Mesenchymal stem cell (in vitro differentiated cells and primary cell): ENCODE measurements at regions not wholly inside any gene's neighbourhood (a gene's known extent, or its start where the extent isn't known, plus 50 kb on each side); places are given as distances from the start of the nearest gene placed in this dataset.
A peak's percentile ranks its signal among the peaks of the same experiment; 100 is the strongest.

Experiments
- DNase-seq: peaks from one replicate; pipeline ENCODE4 v3.0.0-alpha.2; 2013
- H2AFZ ChIP-seq: one replicate; pipeline ENCODE4 v1.6.1; 2013; ENCODE audit warnings: low read depth, mild to moderate bottlenecking, control low read depth, inconsistent platforms, low read length, moderate library complexity
- H2AK5ac ChIP-seq: 2 replicates; pipeline ENCODE4 v1.6.1; 2013; ENCODE audit warnings: low read length, moderate library complexity, mild to moderate bottlenecking, inconsistent platforms; ENCODE audit not compliant: severe bottlenecking
- H2BK120ac ChIP-seq: one replicate; pipeline ENCODE4 v1.6.1; 2013; ENCODE audit warnings: low read depth, mild to moderate bottlenecking, inconsistent platforms, low read length, moderate library complexity
- H2BK12ac ChIP-seq, 2 experiments: one replicate each; pipeline ENCODE4 v1.6.1; 2013; ENCODE audit warnings: inconsistent platforms in 2 of 2, low read length in 2 of 2, mild to moderate bottlenecking in 2 of 2, moderate library complexity in 2 of 2, control low read depth in 1 of 2
- H2BK15ac ChIP-seq: one replicate; pipeline ENCODE4 v1.6.1; 2013; ENCODE audit warnings: mild to moderate bottlenecking, low read depth, inconsistent platforms; ENCODE audit not compliant: poor library complexity, severe bottlenecking
- H2BK5ac ChIP-seq: 2 replicates; pipeline ENCODE4 v1.6.1; 2013; ENCODE audit warnings: low read depth, mild to moderate bottlenecking, low read length, control low read depth, inconsistent platforms; ENCODE audit not compliant: poor library complexity, severe bottlenecking
- H3K14ac ChIP-seq, 2 experiments: one replicate each; pipeline ENCODE4 v1.6.1; 2013; ENCODE audit warnings: inconsistent platforms in 2 of 2, low read length in 2 of 2, control low read depth in 1 of 2, mild to moderate bottlenecking in 1 of 2, moderate library complexity in 1 of 2
- H3K18ac ChIP-seq, 2 experiments: one replicate each; pipeline ENCODE4 v1.6.1; 2013; ENCODE audit warnings: inconsistent platforms in 2 of 2, low read length in 2 of 2, control low read depth in 1 of 2, low read depth in 1 of 2, mild to moderate bottlenecking in 1 of 2
- H3K23ac ChIP-seq, 2 experiments: one replicate each; pipeline ENCODE4 v1.6.1; 2013; ENCODE audit warnings: inconsistent platforms in 2 of 2, low read length in 2 of 2, mild to moderate bottlenecking in 2 of 2, moderate library complexity in 2 of 2, control low read depth in 1 of 2
- H3K27ac ChIP-seq: 2 replicates; pipeline ENCODE4 v1.5.1; 2013; ENCODE audit warnings: mild to moderate bottlenecking, moderate library complexity, low read length, control low read depth, inconsistent platforms; ENCODE audit not compliant: poor library complexity, severe bottlenecking
- H3K27me3 ChIP-seq, 2 experiments: 2 replicates each; pipeline versions ENCODE4 v1.6.1 to v1.7.0; 2013; ENCODE audit warnings: low read length in 2 of 2, mild to moderate bottlenecking in 2 of 2, moderate library complexity in 2 of 2, control low read depth in 1 of 2, inconsistent platforms in 1 of 2; ENCODE audit not compliant: control insufficient read depth in 1 of 2, insufficient read depth in 1 of 2
- H3K36me3 ChIP-seq, 2 experiments: 2 replicates each; pipeline versions ENCODE4 v1.6.1 to v1.7.0; 2013; ENCODE audit warnings: low read length in 2 of 2, control low read depth in 1 of 2, inconsistent platforms in 1 of 2, low read depth in 1 of 2, mild to moderate bottlenecking in 1 of 2; ENCODE audit not compliant: insufficient read depth in 2 of 2, control insufficient read depth in 1 of 2
- H3K4ac ChIP-seq, 2 experiments: one replicate each; pipeline ENCODE4 v1.6.1; 2013; ENCODE audit warnings: inconsistent platforms in 2 of 2, low read length in 2 of 2, mild to moderate bottlenecking in 2 of 2, moderate library complexity in 2 of 2, control low read depth in 1 of 2, low read depth in 1 of 2
- H3K4me1 ChIP-seq: 2 replicates; pipeline ENCODE4 v1.6.1; 2013; ENCODE audit warnings: low read depth, low read length, control low read depth; ENCODE audit not compliant: control insufficient read depth, insufficient read depth
- H3K4me2 ChIP-seq: 2 replicates; pipeline ENCODE4 v1.6.1; 2013; ENCODE audit warnings: low read length, mild to moderate bottlenecking, inconsistent platforms; ENCODE audit not compliant: poor library complexity, severe bottlenecking
- H3K4me3 ChIP-seq, 2 experiments: 2 replicates each; pipeline versions ENCODE4 v1.5.1 to v1.7.0; 2013; ENCODE audit warnings: low read length in 2 of 2, mild to moderate bottlenecking in 2 of 2, control low read depth in 1 of 2, low read depth in 1 of 2; ENCODE audit not compliant: insufficient read depth in 1 of 2
- H3K79me1 ChIP-seq: replicated peaks from 2 replicates; pipeline ENCODE4 v1.6.1; 2013; ENCODE audit warnings: mild to moderate bottlenecking, control low read depth, low read length, inconsistent platforms; ENCODE audit not compliant: poor library complexity, severe bottlenecking
- H3K9ac ChIP-seq: 2 replicates; pipeline ENCODE4 v1.7.0; 2013; ENCODE audit warnings: mild to moderate bottlenecking, low read length, moderate library complexity
- H3K9me3 ChIP-seq: 2 replicates; pipeline ENCODE4 v1.7.0; 2013; ENCODE audit warnings: mild to moderate bottlenecking, low read length; ENCODE audit not compliant: control insufficient read depth
- H4K8ac ChIP-seq: one replicate; pipeline ENCODE4 v1.6.1; 2013; ENCODE audit warnings: inconsistent platforms, mild to moderate bottlenecking, low read length, moderate library complexity
- H4K91ac ChIP-seq: one replicate; pipeline ENCODE4 v1.6.1; 2013; ENCODE audit warnings: mild to moderate bottlenecking, low read length, inconsistent platforms
- WGBS: methylation state at CpG from one replicate; pipeline ENCODE4 v1.1.7; 2013; ENCODE audit warnings: mixed read lengths; 5-methylcytosine and 5-hydroxymethylcytosine counted together

GRCh38 chr16:85435700-85436099 lies 177.4 kb upstream of the GSE1 start:
- Histone ChIP-seq H2AFZ (no peak overlapping the region), H3K9ac (peak overlapping the region; percentile 69), H4K8ac (no peak overlapping the region), H3K27me3 (peaks cover 0 to 7% of the 10 kb centered on the region in 2 experiments), H3K4me1 (peaks cover 13% of the 10 kb centered on the region), H3K18ac (no peak overlapping the region), H2BK15ac (no peak overlapping the region), H2BK5ac (no peak overlapping the region), H3K27ac (no peak overlapping the region), H4K91ac (no peak overlapping the region), H2BK12ac (no peak overlapping the region), H3K23ac (no peak overlapping the region), H3K14ac (no peak overlapping the region), H2BK120ac (no peak overlapping the region), H3K9me3 (no peaks in the 10 kb centered on the region), H3K4me2 (no peak overlapping the region), H3K36me3 (peaks cover 0 to 22% of the 10 kb centered on the region in 2 experiments), H3K79me1 (peaks cover 1% of the 10 kb centered on the region), H2AK5ac (no peak overlapping the region), H3K4ac (no peak overlapping the region), H3K4me3 (no peak overlapping the region)
- no peak for DNase-seq
- WGBS: 92% methylated on average over 7 of the region's 7 CpGs

GRCh38 chr16:85436207-85436606 lies 176.9 kb upstream of the GSE1 start:
- Histone ChIP-seq H3K79me1 (peaks cover 1% of the 10 kb centered on the region), H3K14ac (no peak overlapping the region), H3K27me3 (peaks cover 0 to 7% of the 10 kb centered on the region in 2 experiments), H2BK5ac (no peak overlapping the region), H4K8ac (no peak overlapping the region), H3K4ac (no peak overlapping the region), H3K23ac (no peak overlapping the region), H3K4me3 (peak overlapping the region in 1 of 2 experiments; percentile 40), H2AK5ac (no peak overlapping the region), H3K4me2 (no peak overlapping the region), H2BK120ac (no peak overlapping the region), H3K9me3 (no peaks in the 10 kb centered on the region), H3K18ac (no peak overlapping the region), H3K27ac (no peak overlapping the region), H3K4me1 (peaks cover 13% of the 10 kb centered on the region), H2AFZ (no peak overlapping the region), H2BK15ac (no peak overlapping the region), H4K91ac (no peak overlapping the region), H3K36me3 (peaks cover 0 to 22% of the 10 kb centered on the region in 2 experiments), H3K9ac (peak overlapping the region; percentile 69), H2BK12ac (no peak overlapping the region)
- DNase-seq: no peak
- WGBS: 75% methylated on average over 9 of the region's 9 CpGs

DNA sequence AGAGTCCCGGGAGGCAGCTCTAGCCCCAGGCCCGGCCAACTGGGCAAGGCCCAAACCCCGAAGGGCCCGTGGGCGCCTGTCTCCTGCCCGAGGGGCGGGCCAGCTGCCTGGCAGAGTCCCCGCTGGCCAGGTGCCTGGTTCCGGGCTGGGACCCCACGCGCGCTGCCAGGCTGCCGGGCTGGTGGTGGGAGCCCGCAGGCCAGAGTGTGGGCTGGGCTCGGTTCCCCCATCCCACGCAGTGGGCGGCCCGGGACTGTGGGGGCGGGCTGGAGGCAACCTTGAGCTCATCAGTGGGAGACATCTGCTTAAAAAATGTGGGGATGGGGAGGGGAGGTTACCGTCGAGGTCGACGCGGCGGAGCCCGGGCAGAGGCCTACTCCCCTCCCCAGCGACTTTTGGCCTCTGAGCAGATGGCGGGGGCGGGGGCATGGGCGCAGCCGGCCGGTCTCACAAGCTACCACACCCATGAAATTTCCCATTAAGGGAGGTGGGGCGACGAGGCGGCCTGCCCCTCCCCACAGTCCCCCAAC lies 176.4 kb upstream of the GSE1 start:
- Histone ChIP-seq H3K27me3 (peaks cover 0 to 7% of the 10 kb centered on the region in 2 experiments), H3K9ac (peak overlapping the region; percentile 69), H2BK12ac (peak overlapping the region in 1 of 2 experiments; percentile 6), H2AFZ (no peak overlapping the region), H3K18ac (peak overlapping the region in 1 of 2 experiments; percentile 25), H3K4ac (no peak overlapping the region), H3K27ac (no peak overlapping the region), H3K4me2 (no peak overlapping the region), H2BK15ac (peak overlapping the region; percentile 73), H3K23ac (no peak overlapping the region), H3K36me3 (peaks cover 0 to 22% of the 10 kb centered on the region in 2 experiments), H3K14ac (no peak overlapping the region), H2BK120ac (peak overlapping the region; percentile 11), H4K91ac (peak overlapping the region; percentile 77), H2BK5ac (no peak overlapping the region), H2AK5ac (no peak overlapping the region), H3K79me1 (peaks cover 1% of the 10 kb centered on the region), H4K8ac (peak overlapping the region; percentile 65), H3K9me3 (no peaks in the 10 kb centered on the region), H3K4me1 (peaks cover 13% of the 10 kb centered on the region), H3K4me3 (peak overlapping the region in 1 of 2 experiments; percentile 40)
- DNase-seq: no peak
- 56% methylated on average over 27 of the region's 35 CpGs for WGBS

DNA sequence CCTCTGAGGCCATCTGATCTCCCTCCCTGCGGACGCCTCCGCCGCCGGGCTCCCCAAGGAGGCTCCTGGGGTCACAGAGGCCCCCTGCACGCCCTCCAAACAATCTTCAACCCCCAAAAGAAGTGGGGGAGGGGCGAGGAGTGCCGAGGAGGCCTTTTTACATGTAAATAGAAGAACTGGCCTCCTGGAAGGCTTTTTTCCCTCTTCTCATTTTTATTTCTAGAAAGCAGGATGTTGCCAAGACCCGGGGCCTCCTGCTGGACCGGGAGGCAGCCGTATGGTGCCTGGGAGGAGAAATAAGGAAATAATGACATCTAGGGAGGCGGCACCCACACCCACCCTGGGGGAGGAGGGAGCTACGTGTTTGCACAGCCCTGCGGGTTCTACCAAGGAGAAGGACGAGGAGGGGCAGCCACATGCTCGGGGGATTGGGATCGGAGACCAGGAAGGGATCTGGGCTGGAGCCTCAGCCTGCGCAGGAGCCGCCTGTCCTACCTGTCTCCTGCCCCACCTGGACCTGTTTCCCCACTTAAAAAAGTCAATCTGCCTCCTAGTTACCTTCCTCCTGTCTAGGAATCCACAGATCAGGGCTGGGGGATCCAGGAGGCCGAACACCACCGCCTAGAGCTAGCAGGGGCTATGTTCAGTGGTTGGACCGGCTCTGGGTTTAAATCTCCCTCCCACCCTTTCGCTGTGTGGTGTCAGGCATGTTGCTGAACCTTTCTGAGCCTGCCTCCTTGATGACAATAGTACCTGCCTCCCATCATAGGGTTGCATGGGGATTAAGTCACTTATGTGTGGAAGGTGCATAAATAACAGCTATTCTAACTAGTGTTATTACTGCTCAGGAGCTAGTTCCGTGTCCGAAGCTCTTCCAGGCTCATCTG lies 175.7 kb upstream of the GSE1 start:
- H2AK5ac ChIP-seq: no peak overlapping the region
- no peak overlapping the region for H3K4me3 ChIP-seq
- no peak overlapping the region for H2AFZ ChIP-seq
- H3K36me3 ChIP-seq: peaks cover 0 to 22% of the 10 kb centered on the region in 2 experiments
- H4K91ac ChIP-seq: peak overlapping the region; percentile 35
- peak overlapping the region; percentile 53 for H3K9ac ChIP-seq
- peaks cover 13% of the 10 kb centered on the region for H3K4me1 ChIP-seq
- H3K4me2 ChIP-seq: no peak overlapping the region
- H2BK12ac ChIP-seq: peak overlapping the region in 1 of 2 experiments; percentile 49
- H3K9me3 ChIP-seq: no peaks in the 10 kb centered on the region
- H3K79me1 ChIP-seq: peaks cover 1% of the 10 kb centered on the region
- H2BK15ac ChIP-seq: peak overlapping the region; percentile 73
- H2BK5ac ChIP-seq: no peak overlapping the region
- H3K4ac ChIP-seq: no peak overlapping the region
- no peak overlapping the region for H2BK120ac ChIP-seq
- WGBS: 65% methylated on average over 17 of the region's 25 CpGs
- peak overlapping the region in 1 of 2 experiments; percentile 26 for H3K14ac ChIP-seq
- no peak for DNase-seq
- H3K23ac ChIP-seq: peak overlapping the region in 1 of 2 experiments; percentile 18
- H3K27me3 ChIP-seq: peaks cover 0 to 7% of the 10 kb centered on the region in 2 experiments
- H3K18ac ChIP-seq: peak overlapping the region in 1 of 2 experiments; percentile 25
- H3K27ac ChIP-seq: no peak overlapping the region
- peak overlapping the region; percentile 73 for H4K8ac ChIP-seq
